ENCODE measurements at regions not wholly inside any gene's neighbourhood (a gene's known extent, or its start where the extent isn't known, plus 50 kb on each side); places are given as distances from the start of the nearest gene placed in this dataset.

GRCh38 chr7:45984386-45985295 lies 63.6 kb upstream of the IGFBP3 start:
- Histone ChIP-seq H3K27me3 (ENCODE audit: insufficient read depth, low read length, poor library complexity, severe bottlenecking) (no peaks in the 10 kb centered on the region), H4K20me1 (ENCODE audit: insufficient read depth, low read length, poor library complexity, severe bottlenecking) (no peaks in the 10 kb centered on the region), H3K36me3 (ENCODE audit: insufficient read depth, low read length) (no peaks in the 10 kb centered on the region), H3K9me2 (replicated peaks; ENCODE audit: low read depth, low read length) (no peaks in the 10 kb centered on the region), H3K4me2 (ENCODE audit: low read depth, low read length, poor library complexity, severe bottlenecking) (no peak overlapping the region), H2AFZ (ENCODE audit: low read length) (no peak overlapping the region), H3K4me1 (ENCODE audit: insufficient read depth, low read length, poor library complexity, severe bottlenecking) (no peaks in the 10 kb centered on the region), H3K9me3 (ENCODE audit: insufficient read depth, low read depth, low read length) (no peaks in the 10 kb centered on the region; the same call in 1 of the 2 replicates), H3K79me2 (ENCODE audit: insufficient read depth, low read length) (no peaks in the 10 kb centered on the region), H3F3A (ENCODE audit: low read depth) (no peaks in the 10 kb centered on the region), H3K9ac (ENCODE audit: low read depth, low read length, poor library complexity, severe bottlenecking) (no peak overlapping the region), H3K4me3 (ENCODE audit: low read length, poor library complexity, severe bottlenecking) (no peak overlapping the region)
- no peak for TF ChIP-seq CTCF (conservative IDR thresholded peaks at IDR 0.05; ENCODE audit: low read length)

- Histone ChIP-seq H3F3A (ENCODE audit: low read depth) (no peaks in the 10 kb centered on the region), H3K36me3 (ENCODE audit: insufficient read depth, low read length) (no peaks in the 10 kb centered on the region), H3K4me3 (ENCODE audit: low read length, poor library complexity, severe bottlenecking) (no peak overlapping the region), H2AFZ (ENCODE audit: low read length) (no peak overlapping the region), H3K27me3 (ENCODE audit: insufficient read depth, low read length, poor library complexity, severe bottlenecking) (no peaks in the 10 kb centered on the region), H4K20me1 (ENCODE audit: insufficient read depth, low read length, poor library complexity, severe bottlenecking) (no peaks in the 10 kb centered on the region), H3K4me1 (ENCODE audit: insufficient read depth, low read length, poor library complexity, severe bottlenecking) (no peaks in the 10 kb centered on the region), H3K9ac (ENCODE audit: low read depth, low read length, poor library complexity, severe bottlenecking) (no peak overlapping the region), H3K9me3 (ENCODE audit: insufficient read depth, low read depth, low read length) (no peaks in the 10 kb centered on the region; the same call in 1 of the 2 replicates), H3K4me2 (ENCODE audit: low read depth, low read length, poor library complexity, severe bottlenecking) (no peak overlapping the region), H3K79me2 (ENCODE audit: insufficient read depth, low read length) (no peaks in the 10 kb centered on the region), H3K9me2 (replicated peaks; ENCODE audit: low read depth, low read length) (no peaks in the 10 kb centered on the region)
- TF ChIP-seq CTCF (conservative IDR thresholded peaks at IDR 0.05; ENCODE audit: low read length) = no peak
- TF ChIP-seq EZH2phosphoT487 (IDR thresholded peaks at IDR 0.05; ENCODE audit: borderline replicate concordance) = no peak
Observed at GRCh38 chr7:45983720-45984255, 62.7 kb upstream of the IGFBP3 start.

- no peak for TF ChIP-seq EZH2phosphoT487 (IDR thresholded peaks at IDR 0.05; ENCODE audit: borderline replicate concordance)
- no peak for TF ChIP-seq CTCF (conservative IDR thresholded peaks at IDR 0.05; ENCODE audit: low read length)
- H3K4me2 ChIP-seq (ENCODE audit: low read depth, low read length, poor library complexity, severe bottlenecking) = no peak overlapping the region
Observed at GRCh38 chr7:45982907-45983719, 62.0 kb upstream of the IGFBP3 start.

More at GRCh38 chr7:45982907-45983719, 62.0 kb upstream of the IGFBP3 start:
- Histone ChIP-seq H3K27me3 (ENCODE audit: insufficient read depth, low read length, poor library complexity, severe bottlenecking) (no peaks in the 10 kb centered on the region), H3K79me2 (ENCODE audit: insufficient read depth, low read length) (no peaks in the 10 kb centered on the region), H3K9me2 (replicated peaks; ENCODE audit: low read depth, low read length) (no peaks in the 10 kb centered on the region), H3F3A (ENCODE audit: low read depth) (no peaks in the 10 kb centered on the region), H3K9me3 (ENCODE audit: insufficient read depth, low read depth, low read length) (no peaks in the 10 kb centered on the region; the same call in 1 of the 2 replicates), H2AFZ (ENCODE audit: low read length) (no peak overlapping the region), H3K4me1 (ENCODE audit: insufficient read depth, low read length, poor library complexity, severe bottlenecking) (no peaks in the 10 kb centered on the region), H3K9ac (ENCODE audit: low read depth, low read length, poor library complexity, severe bottlenecking) (no peak overlapping the region), H4K20me1 (ENCODE audit: insufficient read depth, low read length, poor library complexity, severe bottlenecking) (no peaks in the 10 kb centered on the region), H3K4me3 (ENCODE audit: low read length, poor library complexity, severe bottlenecking) (no peak overlapping the region), H3K36me3 (ENCODE audit: insufficient read depth, low read length) (no peaks in the 10 kb centered on the region)
